HepG2 (cell line): ENCODE measurements at regions not wholly inside any gene's neighbourhood (a gene's known extent, or its start where the extent isn't known, plus 50 kb on each side); places are given as distances from the start of the nearest gene placed in this dataset.

Source experiments
- ATAC-seq: fragments of 200-7000 bp; cut with Tn5 transposase; 3 replicates; pipeline ENCODE4 v1.9.1; 2020; ENCODE audit warnings: mild to moderate bottlenecking, moderate library complexity
- BruUV-seq: library from RNA; stranded (reverse); fragments of 400-500 nt; replicated peaks from 2 replicates; lab custom pipeline; 2021; lab: Mats Ljungman, UMichigan
- CTCF ChIA-PET: fragments of 300-600 bp; formaldehyde crosslinking; extraction: SDS; loops from one replicate; lab custom pipeline; 2021; ENCODE audit warnings: low total read pairs, inconsistent platforms, low intra/inter-chr PET ratio; lab: Yijun Ruan, JAX
- POLR2A ChIA-PET: fragments of 350-600 bp; sonication (Branson Sonifier 250); formaldehyde crosslinking; loops from one replicate; lab custom pipeline; 2020; ENCODE audit warnings: antibody characterized with exemption, inconsistent platforms; lab: Yijun Ruan, JAX
- DNase-seq: peaks from one replicate; pipeline ENCODE4 v3.0.0-alpha.2; 2015; ENCODE audit warnings: low spot score
- FAIRE-seq: peaks from 3 replicates; lab custom pipeline; 2011; peaks lifted over from hg19 to GRCh38; lab: Jason Lieb, UNC
- H2AFZ ChIP-seq: one replicate; pipeline ENCODE4 v1.6.1; 2011; ENCODE audit warnings: low read length, inconsistent platforms
- H3K27ac ChIP-seq: fragments of 300-600 bp; 3 replicates; pipeline ENCODE4 v1.8.0; 2011; ENCODE audit warnings: mixed run types, mild to moderate bottlenecking, mixed read lengths, low read length, inconsistent platforms; ENCODE audit not compliant: insufficient read depth; ENCODE audit errors: extremely low read length
- H3K27me3 ChIP-seq, 2 experiments: fragments of 200-600 bp in 1 of 2; 2 replicates in 1 of 2; 3 replicates in 1 of 2; pipeline versions ENCODE4 v1.6.0 to v1.8.0; 2011; ENCODE audit warnings: low read length in 2 of 2, mild to moderate bottlenecking in 2 of 2, moderate library complexity in 2 of 2, inconsistent platforms in 1 of 2; ENCODE audit not compliant: insufficient read depth in 2 of 2, control insufficient read depth in 1 of 2
- H3K36me3 ChIP-seq, 2 experiments: fragments of 200-600 bp in 1 of 2; replicated peaks in 1 of 2; 2 replicates in 1 of 2; 3 replicates in 1 of 2; pipeline versions ENCODE4 v1.5.1 to v1.8.0; 2011; ENCODE audit warnings: low read length in 2 of 2, inconsistent platforms in 1 of 2; ENCODE audit not compliant: insufficient read depth in 2 of 2, control insufficient read depth in 1 of 2
- H3K4me1 ChIP-seq: 2 replicates; pipeline ENCODE4 v1.5.1; 2012; ENCODE audit warnings: low read length, inconsistent platforms; ENCODE audit not compliant: insufficient read depth
- H3K4me2 ChIP-seq: 2 replicates; pipeline ENCODE4 v1.6.0; 2011; ENCODE audit warnings: low read depth, low read length, inconsistent platforms
- H3K4me3 ChIP-seq, 3 experiments: fragments of 200-600 bp in 1 of 3; sonication (generic), shearing (Covaris generic) in 1 of 3; replicated peaks in 1 of 3; 2 replicates each; pipeline ENCODE4 v1.5.1; 2011 to 2016; ENCODE audit warnings: low read length in 3 of 3, inconsistent platforms in 2 of 3, low read depth in 2 of 3, mild to moderate bottlenecking in 2 of 3, control low read depth in 1 of 3, mixed read lengths in 1 of 3; ENCODE audit not compliant: insufficient read depth in 1 of 3
- H3K79me2 ChIP-seq: one replicate; pipeline ENCODE4 v1.6.1; 2011; ENCODE audit warnings: low read length, inconsistent platforms; ENCODE audit not compliant: insufficient read depth
- H3K9ac ChIP-seq: 2 replicates; pipeline ENCODE4 v1.6.0; 2011; ENCODE audit warnings: mild to moderate bottlenecking, low read depth, low read length, inconsistent platforms; ENCODE audit not compliant: insufficient read depth
- H3K9me3 ChIP-seq: 2 replicates; pipeline ENCODE4 v1.5.1; 2012; ENCODE audit warnings: mild to moderate bottlenecking, low read length
- H4K20me1 ChIP-seq: 2 replicates; pipeline ENCODE4 v1.6.0; 2011; ENCODE audit warnings: inconsistent platforms, mild to moderate bottlenecking, low read length, moderate library complexity; ENCODE audit not compliant: insufficient read depth
- ISL2 ChIP-seq: sonication (generic); formaldehyde crosslinking; IDR thresholded peaks from 2 replicates; pipeline ENCODE4 v1.5.0; 2020; ENCODE audit warnings: missing genetic modification reagents
- MEIS2 ChIP-seq: sonication (generic); formaldehyde crosslinking; IDR thresholded peaks from 2 replicates; pipeline ENCODE4 v1.9.0; 2021; ENCODE audit warnings: mild to moderate bottlenecking, missing genetic modification reagents
- NR2C2 ChIP-seq: sonication (generic); formaldehyde crosslinking; IDR thresholded peaks from 2 replicates; pipeline ENCODE4 v1.4.0; 2020; ENCODE audit warnings: missing genetic modification reagents, mild to moderate bottlenecking, moderate library complexity, borderline replicate concordance
- SIN3B ChIP-seq: fragments of 150-350 bp; IDR thresholded peaks from 2 replicates; pipeline ENCODE4 v1.6.1; 2014; ENCODE audit warnings: low read length
- SMARCC2 ChIP-seq: fragments of 450-650 bp; IDR thresholded peaks from 2 replicates; pipeline ENCODE4 v1.6.1; 2017; ENCODE audit warnings: antibody characterized with exemption, mild to moderate bottlenecking
- ZBTB49 ChIP-seq: sonication (generic); formaldehyde crosslinking; IDR thresholded peaks from 2 replicates; pipeline ENCODE4 v1.4.0; 2020; ENCODE audit warnings: missing genetic modification reagents, borderline replicate concordance
- ZNF547 ChIP-seq: sonication (generic); formaldehyde crosslinking; IDR thresholded peaks from 2 replicates; pipeline ENCODE4 v1.5.1; 2020; ENCODE audit warnings: mild to moderate bottlenecking, missing genetic modification reagents
- WGBS: methylation state at CpG from one replicate; pipeline ENCODE4 v1.1.6; 2017; ENCODE audit warnings: low lambda C conversion rate; 5-methylcytosine and 5-hydroxymethylcytosine counted together
- in situ Hi-C: cut with HindIII; loops from 2 replicates; pipeline ENCODE4 v1.10.0; 2017; ENCODE audit warnings: low pct_unique_long_range_greater_than_20kb; ENCODE audit not compliant: extremely low pct_ligation_motif_present
- intact Hi-C: fragments of 100-400 bp; cut with micrococcal nuclease; formaldehyde crosslinking; loops from one replicate; pipeline ENCODE4 v1.10.0; 2022; ENCODE audit not compliant: unreplicated experiment

GRCh38 chr16:80314042-80314441, 226.8 kb upstream of the DYNLRB2 start (continued):
- no peak for TF ChIP-seq SMARCC2
- TF ChIP-seq SIN3B = no peak

GRCh38 chr16:80309178-80309577, 231.6 kb upstream of the DYNLRB2 start:
- CTCF ChIA-PET = no interaction called here
- WGBS = 62% methylated on average over 3 of the region's 3 CpGs

More at GRCh38 chr16:80309178-80309577, 231.6 kb upstream of the DYNLRB2 start:
- peaks cover 0 to 4% of the 10 kb centered on the region in 2 experiments; a peak in 1 of 5 replicates for H3K27me3 ChIP-seq
- no peak overlapping the region for H3K4me3 ChIP-seq
- POLR2A ChIA-PET = no interaction called here
- H3K36me3 ChIP-seq = no peaks in the 10 kb centered on the region
- H3K9me3 ChIP-seq = no peaks in the 10 kb centered on the region
- no peaks in the 10 kb centered on the region for H3K79me2 ChIP-seq
- H2AFZ ChIP-seq = no peak overlapping the region
- TF ChIP-seq ISL2 (CRISPR knock-in tag) (no peak), NR2C2 (CRISPR knock-in tag) (no peak), MEIS2 (no peak), ZBTB49 (CRISPR knock-in tag) (no peak), ZNF547 (no peak)
- ATAC-seq (no peak), FAIRE-seq (no peak), DNase-seq (no peak)
- no TSS peak for BruUV-seq
- H3K4me2 ChIP-seq = no peak overlapping the region
- intact Hi-C loops (no loop called here), in situ Hi-C loops (no loop called here)
- H3K27ac ChIP-seq = no peak overlapping the region
- H4K20me1 ChIP-seq = no peaks in the 10 kb centered on the region
- H3K4me1 ChIP-seq = no peaks in the 10 kb centered on the region
- no peak overlapping the region for H3K9ac ChIP-seq
